HepG2 (cell line): ENCODE measurements at regions not wholly inside any gene's neighbourhood (a gene's known extent, or its start where the extent isn't known, plus 50 kb on each side); places are given as distances from the start of the nearest gene placed in this dataset.
A peak's percentile ranks its signal among the peaks of the same experiment; 100 is the strongest.

Experiments used
- CREB3 ChIP-seq: sonication (generic); formaldehyde crosslinking; IDR thresholded peaks from 2 replicates; pipeline ENCODE4 v1.5.0; 2020; ENCODE audit warnings: missing genetic modification reagents
- CREBL2 ChIP-seq: sonication (generic); formaldehyde crosslinking; IDR thresholded peaks from 2 replicates; pipeline ENCODE4 v1.8.1; 2023; ENCODE audit warnings: missing genetic modification reagents, mild to moderate bottlenecking, borderline replicate concordance
- EEA1 ChIP-seq: sonication (generic); formaldehyde crosslinking; IDR thresholded peaks from 2 replicates; pipeline ENCODE4 v1.5.1; 2020; ENCODE audit warnings: mild to moderate bottlenecking, missing genetic modification reagents, borderline replicate concordance
- ELF1 ChIP-seq: sonication (generic); formaldehyde crosslinking; IDR thresholded peaks from 2 replicates; pipeline ENCODE4 v1.4.0; 2020; ENCODE audit warnings: missing genetic modification reagents
- FOXP4 ChIP-seq: sonication (generic); formaldehyde crosslinking; IDR thresholded peaks from 2 replicates; pipeline ENCODE4 v1.4.0; 2020; ENCODE audit warnings: missing genetic modification reagents
- HBP1 ChIP-seq: IDR thresholded peaks from 2 replicates; pipeline ENCODE4 v1.6.1; 2016; ENCODE audit warnings: low read depth, control low read depth
- KMT2B ChIP-seq: IDR thresholded peaks from 2 replicates; pipeline ENCODE4 v1.6.1; 2016; ENCODE audit warnings: missing genetic modification reagents, missing compliant biosample characterization
- NFIC ChIP-seq: IDR thresholded peaks from 2 replicates; pipeline ENCODE4 v1.6.1; 2012; ENCODE audit warnings: mild to moderate bottlenecking, low read length, inconsistent platforms
- NR2F6 ChIP-seq, 2 experiments: IDR thresholded peaks; 2 replicates each; pipeline ENCODE4 v1.6.1; 2016; ENCODE audit warnings: antibody characterized with exemption in 1 of 2, mild to moderate bottlenecking in 1 of 2
- ONECUT2 ChIP-seq: sonication (generic); formaldehyde crosslinking; IDR thresholded peaks from 2 replicates; pipeline ENCODE4 v1.4.0; 2020; ENCODE audit warnings: missing genetic modification reagents
- RAD51 ChIP-seq: fragments of 450-650 bp; IDR thresholded peaks from 2 replicates; pipeline ENCODE4 v1.6.1; 2016; ENCODE audit warnings: borderline replicate concordance
- ZNF225 ChIP-seq: sonication (generic); formaldehyde crosslinking; IDR thresholded peaks from 2 replicates; pipeline ENCODE4 v1.4.0; 2020; ENCODE audit warnings: mild to moderate bottlenecking, missing genetic modification reagents
- ZNF276 ChIP-seq: sonication (generic); formaldehyde crosslinking; IDR thresholded peaks from 2 replicates; pipeline ENCODE4 v1.4.0; 2020; ENCODE audit warnings: mild to moderate bottlenecking, low read depth, missing genetic modification reagents
- ZNF547 ChIP-seq: sonication (generic); formaldehyde crosslinking; IDR thresholded peaks from 2 replicates; pipeline ENCODE4 v1.5.1; 2020; ENCODE audit warnings: mild to moderate bottlenecking, missing genetic modification reagents
- ZNF550 ChIP-seq: sonication (generic); formaldehyde crosslinking; IDR thresholded peaks from 2 replicates; pipeline ENCODE4 v1.4.0; 2020; ENCODE audit warnings: mild to moderate bottlenecking, missing genetic modification reagents, borderline replicate concordance
- ZNF616 ChIP-seq: sonication (generic); formaldehyde crosslinking; IDR thresholded peaks from 2 replicates; pipeline ENCODE4 v1.5.0; 2020; ENCODE audit warnings: low read depth, mild to moderate bottlenecking, missing genetic modification reagents
- ZNF704 ChIP-seq: sonication (generic); formaldehyde crosslinking; IDR thresholded peaks from 2 replicates; pipeline ENCODE4 v1.8.1; 2023; ENCODE audit warnings: mild to moderate bottlenecking, inconsistent platforms, moderate library complexity, missing genetic modification reagents, borderline replicate concordance
- ZNF746 ChIP-seq: sonication (generic); formaldehyde crosslinking; IDR thresholded peaks from 2 replicates; pipeline ENCODE4 v1.8.0; 2022; ENCODE audit warnings: mild to moderate bottlenecking, missing genetic modification reagents
- ZNF766 ChIP-seq: sonication (generic); formaldehyde crosslinking; IDR thresholded peaks from 2 replicates; pipeline ENCODE4 v1.5.0; 2020; ENCODE audit warnings: missing genetic modification reagents, borderline replicate concordance

- TF ChIP-seq ZNF547 (no peak), RAD51 (no peak), ZNF550 (CRISPR knock-in tag) (no peak), EEA1 (CRISPR knock-in tag) (no peak), FOXP4 (CRISPR knock-in tag) (peak; percentile 91), CREBL2 (CRISPR knock-in tag) (no peak), ZNF276 (CRISPR knock-in tag) (no peak), NR2F6 (IDR thresholded peaks at IDR 0.05) (peak; percentile 71), NR2F6 (CRISPR knock-in tag; IDR thresholded peaks at IDR 0.05) (peak; percentile 81), ONECUT2 (CRISPR knock-in tag) (0 out of 2 replicates have a peak, but pooled peaks have one; percentile 35), ZNF746 (CRISPR knock-in tag) (no peak), KMT2B (no peak), ZNF225 (CRISPR knock-in tag) (no peak), ZNF704 (no peak), NFIC (peak; percentile 83), HBP1 (CRISPR knock-in tag) (no peak; the same call in 1 of the 2 replicates), ZNF616 (no peak), CREB3 (CRISPR knock-in tag) (peak; percentile 39; the same call in 1 of the 2 replicates), ELF1 (CRISPR knock-in tag) (0 out of 2 replicates have a peak, but pooled peaks have one; percentile 24), ZNF766 (CRISPR knock-in tag) (no peak)
Measured at GRCh38 chr5:38148021-38148625, 110.2 kb upstream of the EGFLAM start (continued).
